ENCODE measurements at regions not wholly inside any gene's neighbourhood (a gene's known extent, or its start where the extent isn't known, plus 50 kb on each side); places are given as distances from the start of the nearest gene placed in this dataset.
"Not testable (repeated sequence)": the region's sequence is repeated elsewhere in the genome, so short reads cannot be mapped to it uniquely, and the experiment has no call there.

GRCh38 chr11:92024788-92025187, 199.8 kb upstream of the FAT3 start:
- DNase-seq = no peak

GRCh38 chr11:92022499-92022898, 202.1 kb upstream of the FAT3 start:
- no peak for DNase-seq

GRCh38 chr11:92018332-92018731, 206.3 kb upstream of the FAT3 start:
- no peak for DNase-seq

GRCh38 chr11:92008249-92008648, 216.4 kb upstream of the FAT3 start:
- no peak for DNase-seq

- no peak for DNase-seq
These were observed 222.1 kb upstream of the FAT3 start for GRCh38 chr11:92002568-92002967.

- no peak for DNase-seq
These were observed 226.1 kb upstream of the FAT3 start for GRCh38 chr11:91998481-91998880.

- no peak for DNase-seq
These were observed 227.4 kb upstream of the FAT3 start for GRCh38 chr11:91997226-91997625.

GRCh38 chr11:91996526-91996925, 228.1 kb upstream of the FAT3 start:
- DNase-seq = no peak

GRCh38 chr11:91988443-91988842, 236.2 kb upstream of the FAT3 start:
- DNase-seq = not testable (repeated sequence)

GRCh38 chr11:91986218-91986617, 238.4 kb upstream of the FAT3 start:
- DNase-seq = no peak

GRCh38 chr11:91984033-91984584, 240.5 kb upstream of the FAT3 start:
- no peak for DNase-seq

GRCh38 chr11:91981995-91982394, 242.6 kb upstream of the FAT3 start:
- DNase-seq = no peak

- DNase-seq = no peak
These were observed 244.8 kb upstream of the FAT3 start for GRCh38 chr11:91979775-91980174.

- DNase-seq = no peak
These were observed 245.9 kb upstream of the FAT3 start for GRCh38 chr11:91978747-91979146.

- DNase-seq = no peak
These were observed 251.9 kb upstream of the FAT3 start for GRCh38 chr11:91972665-91973266.

- DNase-seq = no peak
These were observed 254.0 kb upstream of the FAT3 start for GRCh38 chr11:91970624-91971023.

GRCh38 chr11:91969486-91969885, 255.1 kb upstream of the FAT3 start:
- no peak for DNase-seq

- DNase-seq = no peak
These were observed 256.9 kb upstream of the FAT3 start for GRCh38 chr11:91967691-91968045.

GRCh38 chr11:91967026-91967690, 257.5 kb upstream of the FAT3 start:
- DNase-seq = no peak

- DNase-seq = no peak
These were observed 258.2 kb upstream of the FAT3 start for GRCh38 chr11:91966368-91966767.

- no peak for DNase-seq
These were observed 263.8 kb upstream of the FAT3 start for GRCh38 chr11:91960770-91961169.

GRCh38 chr11:91959411-91959810, 265.2 kb upstream of the FAT3 start:
- DNase-seq = no peak

GRCh38 chr11:91956711-91957110, 267.9 kb upstream of the FAT3 start:
- DNase-seq = no peak

- no peak for DNase-seq
These were observed 269.4 kb upstream of the FAT3 start for GRCh38 chr11:91955206-91955605.

GRCh38 chr11:91952056-91952455, 272.6 kb upstream of the FAT3 start:
- DNase-seq = no peak
